Neural cell (in vitro differentiated cells): ENCODE measurements at regions not wholly inside any gene's neighbourhood (a gene's known extent, or its start where the extent isn't known, plus 50 kb on each side); places are given as distances from the start of the nearest gene placed in this dataset.

Experiments
- TF ChIP-seq, protein P1 (sequence below): fragments of 450-650 bp; IDR thresholded peaks from 2 replicates; pipeline ENCODE4 v1.5.1; 2014; ENCODE audit warnings: antibody characterized with exemption, mild to moderate bottlenecking, moderate library complexity; ENCODE audit not compliant: poor library complexity, severe bottlenecking
- TF ChIP-seq, protein P2 (sequence below): IDR thresholded peaks from 2 replicates; pipeline ENCODE4 v1.6.1; 2012; ENCODE audit warnings: borderline replicate concordance

GRCh38 chr13:110985541-110985940, 70.7 kb upstream of the ANKRD10 start:
- TF ChIP-seq, protein P1, sequence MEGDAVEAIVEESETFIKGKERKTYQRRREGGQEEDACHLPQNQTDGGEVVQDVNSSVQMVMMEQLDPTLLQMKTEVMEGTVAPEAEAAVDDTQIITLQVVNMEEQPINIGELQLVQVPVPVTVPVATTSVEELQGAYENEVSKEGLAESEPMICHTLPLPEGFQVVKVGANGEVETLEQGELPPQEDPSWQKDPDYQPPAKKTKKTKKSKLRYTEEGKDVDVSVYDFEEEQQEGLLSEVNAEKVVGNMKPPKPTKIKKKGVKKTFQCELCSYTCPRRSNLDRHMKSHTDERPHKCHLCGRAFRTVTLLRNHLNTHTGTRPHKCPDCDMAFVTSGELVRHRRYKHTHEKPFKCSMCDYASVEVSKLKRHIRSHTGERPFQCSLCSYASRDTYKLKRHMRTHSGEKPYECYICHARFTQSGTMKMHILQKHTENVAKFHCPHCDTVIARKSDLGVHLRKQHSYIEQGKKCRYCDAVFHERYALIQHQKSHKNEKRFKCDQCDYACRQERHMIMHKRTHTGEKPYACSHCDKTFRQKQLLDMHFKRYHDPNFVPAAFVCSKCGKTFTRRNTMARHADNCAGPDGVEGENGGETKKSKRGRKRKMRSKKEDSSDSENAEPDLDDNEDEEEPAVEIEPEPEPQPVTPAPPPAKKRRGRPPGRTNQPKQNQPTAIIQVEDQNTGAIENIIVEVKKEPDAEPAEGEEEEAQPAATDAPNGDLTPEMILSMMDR, result no peak
- TF ChIP-seq, protein P2, sequence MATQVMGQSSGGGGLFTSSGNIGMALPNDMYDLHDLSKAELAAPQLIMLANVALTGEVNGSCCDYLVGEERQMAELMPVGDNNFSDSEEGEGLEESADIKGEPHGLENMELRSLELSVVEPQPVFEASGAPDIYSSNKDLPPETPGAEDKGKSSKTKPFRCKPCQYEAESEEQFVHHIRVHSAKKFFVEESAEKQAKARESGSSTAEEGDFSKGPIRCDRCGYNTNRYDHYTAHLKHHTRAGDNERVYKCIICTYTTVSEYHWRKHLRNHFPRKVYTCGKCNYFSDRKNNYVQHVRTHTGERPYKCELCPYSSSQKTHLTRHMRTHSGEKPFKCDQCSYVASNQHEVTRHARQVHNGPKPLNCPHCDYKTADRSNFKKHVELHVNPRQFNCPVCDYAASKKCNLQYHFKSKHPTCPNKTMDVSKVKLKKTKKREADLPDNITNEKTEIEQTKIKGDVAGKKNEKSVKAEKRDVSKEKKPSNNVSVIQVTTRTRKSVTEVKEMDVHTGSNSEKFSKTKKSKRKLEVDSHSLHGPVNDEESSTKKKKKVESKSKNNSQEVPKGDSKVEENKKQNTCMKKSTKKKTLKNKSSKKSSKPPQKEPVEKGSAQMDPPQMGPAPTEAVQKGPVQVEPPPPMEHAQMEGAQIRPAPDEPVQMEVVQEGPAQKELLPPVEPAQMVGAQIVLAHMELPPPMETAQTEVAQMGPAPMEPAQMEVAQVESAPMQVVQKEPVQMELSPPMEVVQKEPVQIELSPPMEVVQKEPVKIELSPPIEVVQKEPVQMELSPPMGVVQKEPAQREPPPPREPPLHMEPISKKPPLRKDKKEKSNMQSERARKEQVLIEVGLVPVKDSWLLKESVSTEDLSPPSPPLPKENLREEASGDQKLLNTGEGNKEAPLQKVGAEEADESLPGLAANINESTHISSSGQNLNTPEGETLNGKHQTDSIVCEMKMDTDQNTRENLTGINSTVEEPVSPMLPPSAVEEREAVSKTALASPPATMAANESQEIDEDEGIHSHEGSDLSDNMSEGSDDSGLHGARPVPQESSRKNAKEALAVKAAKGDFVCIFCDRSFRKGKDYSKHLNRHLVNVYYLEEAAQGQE, result no peak
